Liver (tissue), 8 donors: ENCODE measurements at regions not wholly inside any gene's neighbourhood (a gene's known extent, or its start where the extent isn't known, plus 50 kb on each side); places are given as distances from the start of the nearest gene placed in this dataset.

Source experiments
- DNase-seq: peaks from one replicate; pipeline ENCODE4 v3.0.0-alpha.2; 2017; ENCODE audit warnings: low spot score
- H3K27ac ChIP-seq, 2 donors: one replicate each; pipeline ENCODE4 v1.7.0; 2013; ENCODE audit warnings: inconsistent platforms in 2 of 2, low read length in 2 of 2, control low read depth in 1 of 2, low read depth in 1 of 2, mild to moderate bottlenecking in 1 of 2
- H3K27me3 ChIP-seq, 4 donors: one replicate each; pipeline versions ENCODE4 v1.6.1 to v1.7.0; 2013; ENCODE audit warnings: low read length in 3 of 4, inconsistent platforms in 1 of 4, mild to moderate bottlenecking in 1 of 4, moderate library complexity in 1 of 4; ENCODE audit not compliant: control insufficient read depth in 4 of 4, insufficient read depth in 4 of 4
- H3K36me3 ChIP-seq, 4 donors: one replicate each; pipeline versions ENCODE4 v1.6.1 to v1.7.0; 2013; ENCODE audit warnings: low read length in 3 of 4, mild to moderate bottlenecking in 3 of 4, low read depth in 1 of 4, moderate library complexity in 1 of 4; ENCODE audit not compliant: control insufficient read depth in 4 of 4, insufficient read depth in 3 of 4
- H3K4me1 ChIP-seq, 4 donors: one replicate each; pipeline versions ENCODE4 v1.6.1 to v1.7.0; 2013; ENCODE audit warnings: low read length in 3 of 4, mild to moderate bottlenecking in 3 of 4, moderate library complexity in 1 of 4; ENCODE audit not compliant: control insufficient read depth in 4 of 4, insufficient read depth in 4 of 4
- H3K4me3 ChIP-seq, 3 donors: one replicate each; pipeline versions ENCODE4 v1.6.1 to v1.7.0; 2013; ENCODE audit warnings: low read length in 3 of 3, control low read depth in 1 of 3, low read depth in 1 of 3, mild to moderate bottlenecking in 1 of 3
- H3K9ac ChIP-seq, 2 donors: one replicate each; pipeline ENCODE4 v1.7.0; 2013; ENCODE audit warnings: low read length in 2 of 2, mild to moderate bottlenecking in 2 of 2, moderate library complexity in 2 of 2, control low read depth in 1 of 2, low read depth in 1 of 2
- H3K9me3 ChIP-seq, 4 donors: one replicate each; pipeline versions ENCODE4 v1.6.1 to v1.7.0; 2013; ENCODE audit warnings: low read length in 3 of 4; ENCODE audit not compliant: control insufficient read depth in 4 of 4
- ATF3 ChIP-seq: IDR thresholded peaks from 2 replicates; pipeline ENCODE4 v1.6.1; 2016; ENCODE audit warnings: antibody characterized with exemption
- CTCF ChIP-seq: fragments of 150-350 bp; IDR thresholded peaks from 2 replicates; pipeline ENCODE4 v1.5.1; 2017; ENCODE audit warnings: improper control_type of control experiment, low read depth, low read length; ENCODE audit not compliant: missing input control
- EGR1 ChIP-seq, 2 donors: IDR thresholded peaks; 2 replicates each; pipeline ENCODE4 v1.6.1; 2016 to 2018; ENCODE audit warnings: antibody characterized with exemption in 2 of 2, low read depth in 2 of 2
- FOXA1 ChIP-seq: IDR thresholded peaks from 2 replicates; pipeline ENCODE4 v1.6.1; 2016; ENCODE audit warnings: antibody characterized with exemption
- FOXA2 ChIP-seq: IDR thresholded peaks from 2 replicates; pipeline ENCODE4 v1.6.1; 2016; ENCODE audit warnings: antibody characterized with exemption
- GABPA ChIP-seq, 2 donors: IDR thresholded peaks in 1 of 2; conservative IDR thresholded peaks in 1 of 2; 2 replicates each; pipeline ENCODE4 v1.6.1; 2016; ENCODE audit warnings: antibody characterized with exemption in 2 of 2, mild to moderate bottlenecking in 1 of 2, moderate library complexity in 1 of 2
- HNF4A ChIP-seq, 2 donors: conservative IDR thresholded peaks; 2 replicates each; pipeline ENCODE4 v1.6.1; 2016; ENCODE audit warnings: antibody characterized with exemption in 2 of 2, mild to moderate bottlenecking in 2 of 2
- HNF4G ChIP-seq: IDR thresholded peaks from 2 replicates; pipeline ENCODE4 v1.6.1; 2016; ENCODE audit warnings: antibody characterized with exemption
- JUND ChIP-seq, 2 donors: IDR thresholded peaks; 2 replicates each; pipeline ENCODE4 v1.6.1; 2016; ENCODE audit warnings: antibody characterized with exemption in 2 of 2
- MAX ChIP-seq: IDR thresholded peaks from 2 replicates; pipeline ENCODE4 v1.6.1; 2016; ENCODE audit warnings: antibody characterized with exemption
- NR2F2 ChIP-seq: IDR thresholded peaks from 2 replicates; pipeline ENCODE4 v1.6.1; 2016; ENCODE audit warnings: antibody characterized with exemption
- RAD21 ChIP-seq, 2 donors: IDR thresholded peaks; 2 replicates each; pipeline ENCODE4 v1.6.1; 2016; ENCODE audit warnings: antibody characterized with exemption in 2 of 2, mild to moderate bottlenecking in 2 of 2
- REST ChIP-seq: IDR thresholded peaks from 2 replicates; pipeline ENCODE4 v1.6.1; 2016; ENCODE audit warnings: antibody characterized with exemption, mild to moderate bottlenecking
- RXRA ChIP-seq, 2 donors: IDR thresholded peaks; 2 replicates each; pipeline ENCODE4 v1.6.1; 2017 to 2018; ENCODE audit warnings: antibody characterized with exemption in 2 of 2, mild to moderate bottlenecking in 1 of 2
- SP1 ChIP-seq: IDR thresholded peaks from 2 replicates; pipeline ENCODE4 v1.6.1; 2018; ENCODE audit warnings: antibody characterized with exemption, mild to moderate bottlenecking
- TAF1 ChIP-seq: conservative IDR thresholded peaks from 2 replicates; pipeline ENCODE4 v1.6.1; 2016; ENCODE audit warnings: antibody characterized with exemption, mild to moderate bottlenecking
- YY1 ChIP-seq: IDR thresholded peaks from 2 replicates; pipeline ENCODE4 v1.6.1; 2016; ENCODE audit warnings: antibody characterized with exemption, mild to moderate bottlenecking
- ZBTB33 ChIP-seq: IDR thresholded peaks from 2 replicates; pipeline ENCODE4 v1.6.1; 2016; ENCODE audit warnings: antibody characterized with exemption
- WGBS: extraction: QIAGEN DNeasy Blood & Tissue Kit; methylation state at CpG from one replicate; pipeline ENCODE4 v1.1.7; 2013; 5-methylcytosine and 5-hydroxymethylcytosine counted together
- donor health status: healthy.
- donor health status: healthy.
- donor health status: healthy.
- donor health status: healthy.
- donor health status: healthy.

- Histone ChIP-seq H3K9me3 (no peaks in the 10 kb centered on the region), H3K4me1 (no peaks in the 10 kb centered on the region), H3K36me3 (no peaks in the 10 kb centered on the region), H3K9ac (no peak overlapping the region), H3K27me3 (no peaks in the 10 kb centered on the region), H3K27ac (no peak overlapping the region), H3K4me3 (no peak overlapping the region)
- no peak for DNase-seq
- 77% methylated on average over 2 of the region's 2 CpGs for WGBS
- TF ChIP-seq HNF4A (conservative IDR thresholded peaks at IDR 0.05) (no peak), YY1 (no peak), RXRA (IDR thresholded peaks at IDR 0.05) (no peak), ZBTB33 (no peak), GABPA (IDR thresholded peaks at IDR 0.05 in 1 of 2, conservative IDR thresholded peaks at IDR 0.05 in 1 of 2) (no peak), ATF3 (no peak), CTCF (no peak), TAF1 (no peak), JUND (IDR thresholded peaks at IDR 0.05) (no peak), REST (no peak), MAX (no peak), SP1 (no peak), NR2F2 (no peak), FOXA2 (no peak)
These were observed 118.5 kb upstream of the PAQR3 start for GRCh38 chr4:79057772-79058171.

- H3K4me1 ChIP-seq: no peaks in the 10 kb centered on the region
- DNase-seq: no peak
- peaks cover 0 to 6% (median 0%) of the 10 kb centered on the region in 4 donors for H3K27me3 ChIP-seq
- no peak overlapping the region for H3K27ac ChIP-seq
- H3K4me3 ChIP-seq: no peak overlapping the region
- H3K9ac ChIP-seq: no peak overlapping the region
- no peaks in the 10 kb centered on the region for H3K9me3 ChIP-seq
- no peaks in the 10 kb centered on the region for H3K36me3 ChIP-seq
- TF ChIP-seq JUND (IDR thresholded peaks at IDR 0.05) (no peak), MAX (no peak), EGR1 (IDR thresholded peaks at IDR 0.05; ENCODE audit: low read depth in 2 of 2) (no peak), CTCF (no peak), NR2F2 (no peak), REST (no peak), FOXA1 (no peak), FOXA2 (no peak), GABPA (IDR thresholded peaks at IDR 0.05 in 1 of 2, conservative IDR thresholded peaks at IDR 0.05 in 1 of 2) (no peak), ATF3 (no peak), RAD21 (IDR thresholded peaks at IDR 0.05) (no peak), RXRA (IDR thresholded peaks at IDR 0.05) (no peak), HNF4G (no peak), TAF1 (no peak)
These were observed 114.5 kb upstream of the PAQR3 start for GRCh38 chr4:79053754-79054153.
